Suprapubic skin (tissue), 4 donors: ENCODE measurements at regions not wholly inside any gene's neighbourhood (a gene's known extent, or its start where the extent isn't known, plus 50 kb on each side); places are given as distances from the start of the nearest gene placed in this dataset.
"Not testable (repeated sequence)": the region's sequence is repeated elsewhere in the genome, so short reads cannot be mapped to it uniquely, and the experiment has no call there.

Experiments used
- DNase-seq, 2 donors: peaks; one replicate each; pipeline ENCODE4 v3.0.0-alpha.2; 2019; ENCODE audit warnings: low spot score in 2 of 2
- H3K27ac ChIP-seq: fragments of 200-600 bp; sonication (generic); one replicate; pipeline ENCODE4 v1.5.1; 2019
- H3K27me3 ChIP-seq: fragments of 200-600 bp; sonication (generic); one replicate; pipeline ENCODE4 v1.5.1; 2019
- H3K36me3 ChIP-seq: fragments of 200-600 bp; sonication (generic); one replicate; pipeline ENCODE4 v1.5.1; 2019
- H3K4me1 ChIP-seq: fragments of 200-600 bp; sonication (generic); one replicate; pipeline ENCODE4 v1.5.1; 2019
- H3K4me3 ChIP-seq: fragments of 200-600 bp; sonication (generic); one replicate; pipeline ENCODE4 v1.5.1; 2019; ENCODE audit warnings: mild to moderate bottlenecking
- H3K9me3 ChIP-seq: fragments of 200-600 bp; sonication (generic); one replicate; pipeline ENCODE4 v1.5.1; 2019
- EP300 ChIP-seq: sonication (generic); formaldehyde crosslinking; IDR thresholded peaks from one replicate; pipeline ENCODE4 v1.6.1; 2017; ENCODE audit warnings: antibody characterized with exemption
- POLR2A ChIP-seq, 2 donors: fragments of 450-650 bp; IDR thresholded peaks; one replicate each; pipeline ENCODE4 v1.6.1; 2017; ENCODE audit warnings: antibody characterized with exemption in 2 of 2, mild to moderate bottlenecking in 2 of 2, moderate library complexity in 2 of 2
- POLR2AphosphoS5 ChIP-seq, 3 donors: sonication (generic); formaldehyde crosslinking; IDR thresholded peaks; one replicate each; pipeline ENCODE4 v1.6.1; 2017; ENCODE audit warnings: antibody characterized with exemption in 3 of 3
- WGBS: methylation state at CpG from one replicate; pipeline ENCODE4 v1.1.5; 2018; 5-methylcytosine and 5-hydroxymethylcytosine counted together
- TF ChIP-seq, protein P1 (sequence below), 2 donors: fragments of 200-600 bp in 1 of 2; fragments of 450-650 bp in 1 of 2; sonication (generic) in 1 of 2; IDR thresholded peaks; one replicate each; pipeline ENCODE4 v1.5.1; 2016 to 2019; ENCODE audit warnings: antibody characterized with exemption in 2 of 2, mild to moderate bottlenecking in 1 of 2, moderate library complexity in 1 of 2

DNA sequence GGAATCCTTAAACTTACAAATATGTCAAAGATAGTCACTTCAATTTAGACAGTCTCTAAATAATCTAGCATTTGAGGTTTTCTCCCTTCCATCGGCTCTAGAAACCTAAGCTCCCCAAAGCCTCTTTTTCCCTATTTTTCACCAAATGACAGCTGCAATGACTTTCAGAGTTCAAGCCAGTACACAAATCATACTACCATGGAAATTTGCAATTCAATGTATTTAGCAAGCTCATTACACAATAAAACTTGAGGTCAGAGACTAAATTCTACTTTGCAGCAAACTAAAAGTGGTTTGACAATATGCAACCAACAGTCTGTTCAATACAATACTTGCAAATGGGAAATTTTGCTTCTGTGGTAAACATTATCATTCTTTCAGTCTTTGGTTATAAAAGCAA is 80.3 kb downstream of the SKIDA1 start:
- Histone ChIP-seq H3K36me3 (no peaks in the 10 kb centered on the region), H3K9me3 (no peaks in the 10 kb centered on the region), H3K27ac (no peak overlapping the region), H3K4me1 (no peaks in the 10 kb centered on the region), H3K27me3 (no peaks in the 10 kb centered on the region), H3K4me3 (no peak overlapping the region)
- 91% methylated on average over 1 of the region's 1 CpG for WGBS
- no peak for DNase-seq
- TF ChIP-seq POLR2A (IDR thresholded peaks at IDR 0.05) (no peak), EP300 (no peak), POLR2AphosphoS5 (IDR thresholded peaks at IDR 0.05) (no peak)
- TF ChIP-seq, protein P1, sequence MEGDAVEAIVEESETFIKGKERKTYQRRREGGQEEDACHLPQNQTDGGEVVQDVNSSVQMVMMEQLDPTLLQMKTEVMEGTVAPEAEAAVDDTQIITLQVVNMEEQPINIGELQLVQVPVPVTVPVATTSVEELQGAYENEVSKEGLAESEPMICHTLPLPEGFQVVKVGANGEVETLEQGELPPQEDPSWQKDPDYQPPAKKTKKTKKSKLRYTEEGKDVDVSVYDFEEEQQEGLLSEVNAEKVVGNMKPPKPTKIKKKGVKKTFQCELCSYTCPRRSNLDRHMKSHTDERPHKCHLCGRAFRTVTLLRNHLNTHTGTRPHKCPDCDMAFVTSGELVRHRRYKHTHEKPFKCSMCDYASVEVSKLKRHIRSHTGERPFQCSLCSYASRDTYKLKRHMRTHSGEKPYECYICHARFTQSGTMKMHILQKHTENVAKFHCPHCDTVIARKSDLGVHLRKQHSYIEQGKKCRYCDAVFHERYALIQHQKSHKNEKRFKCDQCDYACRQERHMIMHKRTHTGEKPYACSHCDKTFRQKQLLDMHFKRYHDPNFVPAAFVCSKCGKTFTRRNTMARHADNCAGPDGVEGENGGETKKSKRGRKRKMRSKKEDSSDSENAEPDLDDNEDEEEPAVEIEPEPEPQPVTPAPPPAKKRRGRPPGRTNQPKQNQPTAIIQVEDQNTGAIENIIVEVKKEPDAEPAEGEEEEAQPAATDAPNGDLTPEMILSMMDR (IDR thresholded peaks at IDR 0.05), result no peak

DNA sequence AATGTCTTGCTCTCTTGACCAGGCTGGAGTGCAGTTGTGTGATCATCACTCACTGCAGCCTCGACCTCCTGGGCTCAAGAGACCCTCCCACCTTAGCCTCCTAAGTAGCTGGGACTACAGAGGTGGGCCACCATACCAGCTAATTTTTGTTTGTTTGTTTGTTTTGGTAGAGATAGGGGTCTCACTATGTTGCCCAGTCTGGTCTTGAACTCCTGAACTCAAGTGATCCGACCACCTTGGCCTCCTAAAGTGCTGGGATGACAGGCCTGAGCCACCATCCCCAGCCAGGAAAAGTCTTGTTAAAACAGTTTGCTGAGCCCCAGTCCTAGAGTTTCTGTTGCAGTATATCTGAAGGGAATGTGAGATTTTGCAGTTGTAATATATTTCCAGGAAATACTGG is 83.9 kb downstream of the SKIDA1 start:
- 98% methylated on average over 2 of the region's 2 CpGs for WGBS
- Histone ChIP-seq H3K9me3 (no peaks in the 10 kb centered on the region), H3K4me3 (no peak overlapping the region), H3K4me1 (no peaks in the 10 kb centered on the region), H3K27me3 (no peaks in the 10 kb centered on the region), H3K36me3 (no peaks in the 10 kb centered on the region), H3K27ac (no peak overlapping the region)
- no peak for TF ChIP-seq POLR2A (IDR thresholded peaks at IDR 0.05)
- no peak for TF ChIP-seq EP300
- TF ChIP-seq, protein P1 (IDR thresholded peaks at IDR 0.05), result no peak
- TF ChIP-seq POLR2AphosphoS5 (IDR thresholded peaks at IDR 0.05), result no peak
- no peak for DNase-seq

DNA sequence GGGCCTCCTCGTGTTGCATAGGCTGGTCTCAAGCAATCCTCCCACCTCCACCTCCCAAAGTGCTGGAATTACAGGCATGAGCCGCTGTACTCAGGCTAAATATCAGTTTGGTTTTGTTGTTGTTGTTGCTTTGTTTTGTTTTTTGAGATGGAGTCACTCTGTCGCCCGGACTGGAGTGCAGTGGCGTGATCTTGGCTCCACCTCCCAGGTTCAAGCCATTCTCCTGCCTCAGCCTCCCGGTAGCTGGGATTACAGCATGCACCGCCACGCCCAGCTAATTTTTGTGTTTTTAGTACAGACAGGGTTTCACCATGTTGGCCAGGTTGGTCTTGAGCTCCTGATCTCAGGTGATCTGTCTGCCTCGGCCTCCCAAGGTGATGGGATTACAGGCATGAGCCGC is 86.6 kb downstream of the SKIDA1 start:
- H3K27ac ChIP-seq, DNase-seq, H3K4me3 ChIP-seq, H3K27me3 ChIP-seq, H3K36me3 ChIP-seq, H3K9me3 ChIP-seq, H3K4me1 ChIP-seq: not testable (repeated sequence)
- 84% methylated on average over 10 of the region's 10 CpGs for WGBS

DNA sequence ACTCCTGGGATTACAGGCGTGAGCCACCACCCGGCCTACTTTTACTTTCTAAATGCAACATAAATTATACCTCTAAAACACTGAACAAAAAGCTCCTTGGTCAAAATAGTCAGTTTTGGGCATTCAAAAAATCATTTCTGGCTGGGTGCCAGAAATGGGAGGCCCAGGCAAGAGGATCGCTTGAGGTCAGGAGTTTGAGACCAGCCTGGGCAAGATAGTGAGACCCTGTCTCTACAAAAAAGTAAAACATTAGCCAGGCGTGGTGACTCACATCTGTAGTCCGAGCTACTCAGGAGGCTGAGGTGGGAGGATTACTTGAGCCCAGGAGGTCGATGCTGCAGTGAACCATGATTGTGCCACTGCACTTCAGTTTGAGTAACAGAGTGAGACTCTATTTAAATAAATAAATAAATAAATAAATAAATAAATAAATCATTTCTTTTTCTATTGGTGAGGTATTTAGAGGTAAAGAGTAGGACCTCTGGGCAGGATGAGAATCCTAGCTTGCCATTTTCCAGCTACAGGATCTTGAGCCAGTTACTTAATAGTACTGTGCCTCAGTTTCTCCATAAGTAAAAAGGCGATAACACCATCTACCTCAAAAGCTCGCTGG is 87.6 kb downstream of the SKIDA1 start:
- 90% methylated on average over 8 of the region's 8 CpGs for WGBS
- H3K9me3 ChIP-seq, result no peaks in the 10 kb centered on the region
- no peaks in the 10 kb centered on the region for H3K27me3 ChIP-seq
- TF ChIP-seq EP300 (no peak), POLR2AphosphoS5 (IDR thresholded peaks at IDR 0.05) (no peak), POLR2A (IDR thresholded peaks at IDR 0.05) (no peak)
- TF ChIP-seq, protein P1 (IDR thresholded peaks at IDR 0.05), result no peak
- no peak overlapping the region for H3K4me3 ChIP-seq
- H3K4me1 ChIP-seq, result no peaks in the 10 kb centered on the region
- H3K36me3 ChIP-seq, result no peaks in the 10 kb centered on the region
- no peak for DNase-seq
- no peak overlapping the region for H3K27ac ChIP-seq

DNA sequence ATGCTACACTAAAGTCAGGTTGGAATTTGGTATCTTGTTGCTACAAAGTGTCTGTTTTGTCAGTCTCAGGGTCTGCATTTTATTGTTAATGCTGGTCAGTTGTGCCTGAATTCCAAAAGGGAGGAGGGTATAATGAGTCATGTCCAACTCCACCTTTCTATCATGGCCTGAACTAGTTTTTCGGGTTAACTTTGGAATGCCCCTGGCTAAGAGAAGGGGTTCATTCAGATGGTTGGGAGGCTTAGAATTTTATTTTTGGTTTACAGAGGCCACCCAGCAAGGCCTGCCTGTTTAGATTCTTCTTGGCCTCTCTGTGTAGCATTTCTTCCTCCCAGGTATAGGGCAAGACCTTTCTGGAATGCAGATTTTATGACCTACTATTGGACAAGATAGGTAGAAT is 93.2 kb downstream of the SKIDA1 start:
- no peak overlapping the region for H3K27ac ChIP-seq
- H3K4me3 ChIP-seq, result no peak overlapping the region
- no peaks in the 10 kb centered on the region for H3K4me1 ChIP-seq
- TF ChIP-seq EP300 (no peak), POLR2A (IDR thresholded peaks at IDR 0.05) (no peak), POLR2AphosphoS5 (IDR thresholded peaks at IDR 0.05) (no peak)
- TF ChIP-seq, protein P1 (IDR thresholded peaks at IDR 0.05), result no peak
- H3K36me3 ChIP-seq, result no peaks in the 10 kb centered on the region
- DNase-seq, result no peak
- no peaks in the 10 kb centered on the region for H3K27me3 ChIP-seq
- H3K9me3 ChIP-seq, result no peaks in the 10 kb centered on the region
- WGBS, result 55% methylated on average over 1 of the region's 1 CpG

DNA sequence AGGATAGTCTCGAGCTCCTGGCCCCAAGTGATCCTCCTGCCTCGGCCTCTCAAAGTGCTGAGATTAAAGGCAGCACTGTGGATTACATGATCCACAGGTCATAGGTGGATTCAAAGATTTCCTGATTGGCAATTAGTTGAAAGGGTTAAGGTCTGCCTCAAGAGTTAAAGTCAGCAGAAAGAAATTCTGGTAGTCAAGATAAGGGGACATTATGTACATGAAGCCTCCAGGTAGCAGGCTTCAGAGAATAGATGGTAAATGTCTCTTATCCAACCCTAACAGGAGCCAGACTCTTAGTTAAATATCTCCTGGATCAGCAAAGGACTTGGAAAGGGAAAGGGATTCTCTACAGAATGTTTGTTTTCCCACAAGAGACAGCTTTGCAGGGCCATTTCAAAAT is 93.7 kb downstream of the SKIDA1 start:
- Histone ChIP-seq H3K9me3 (no peaks in the 10 kb centered on the region), H3K4me3 (no peak overlapping the region), H3K27me3 (no peaks in the 10 kb centered on the region), H3K27ac (no peak overlapping the region), H3K4me1 (no peaks in the 10 kb centered on the region), H3K36me3 (no peaks in the 10 kb centered on the region)
- no peak for DNase-seq
- 94% methylated on average over 2 of the region's 2 CpGs for WGBS
- TF ChIP-seq POLR2AphosphoS5 (IDR thresholded peaks at IDR 0.05), result no peak
- TF ChIP-seq, protein P1 (IDR thresholded peaks at IDR 0.05), result no peak
- TF ChIP-seq POLR2A (IDR thresholded peaks at IDR 0.05), result no peak
- TF ChIP-seq EP300, result no peak
